Spleen (tissue), 7 donors: ENCODE measurements at regions not wholly inside any gene's neighbourhood (a gene's known extent, or its start where the extent isn't known, plus 50 kb on each side); places are given as distances from the start of the nearest gene placed in this dataset.

Experiments
- POLR2A ChIP-seq, 3 donors: fragments of 450-650 bp; IDR thresholded peaks; one replicate each; pipeline ENCODE4 v1.5.1; 2017; ENCODE audit warnings: antibody characterized with exemption in 3 of 3, mild to moderate bottlenecking in 1 of 3
- TF ChIP-seq, protein P1 (sequence below), 11 experiments: fragments of 200-600 bp in 7 of 11; fragments of 450-650 bp in 4 of 11; sonication (generic) in 4 of 11; IDR thresholded peaks in 8 of 11; conservative IDR thresholded peaks in 3 of 11; 1 replicate in 7 of 11; 2 replicates in 4 of 11; pipeline versions ENCODE4 v1.4.0 to v1.8.0; 2016 to 2021; ENCODE audit warnings: antibody characterized with exemption in 11 of 11, inconsistent platforms in 4 of 11, mild to moderate bottlenecking in 1 of 11
- donor health status: DM: no; HTN: no; CAD: no; lungs with moderate emphysema.
- donor health status: DM: no; HTN: no; CAD: no.
- donor health status: DM: no; HTN: no; CAD: no.

DNA sequence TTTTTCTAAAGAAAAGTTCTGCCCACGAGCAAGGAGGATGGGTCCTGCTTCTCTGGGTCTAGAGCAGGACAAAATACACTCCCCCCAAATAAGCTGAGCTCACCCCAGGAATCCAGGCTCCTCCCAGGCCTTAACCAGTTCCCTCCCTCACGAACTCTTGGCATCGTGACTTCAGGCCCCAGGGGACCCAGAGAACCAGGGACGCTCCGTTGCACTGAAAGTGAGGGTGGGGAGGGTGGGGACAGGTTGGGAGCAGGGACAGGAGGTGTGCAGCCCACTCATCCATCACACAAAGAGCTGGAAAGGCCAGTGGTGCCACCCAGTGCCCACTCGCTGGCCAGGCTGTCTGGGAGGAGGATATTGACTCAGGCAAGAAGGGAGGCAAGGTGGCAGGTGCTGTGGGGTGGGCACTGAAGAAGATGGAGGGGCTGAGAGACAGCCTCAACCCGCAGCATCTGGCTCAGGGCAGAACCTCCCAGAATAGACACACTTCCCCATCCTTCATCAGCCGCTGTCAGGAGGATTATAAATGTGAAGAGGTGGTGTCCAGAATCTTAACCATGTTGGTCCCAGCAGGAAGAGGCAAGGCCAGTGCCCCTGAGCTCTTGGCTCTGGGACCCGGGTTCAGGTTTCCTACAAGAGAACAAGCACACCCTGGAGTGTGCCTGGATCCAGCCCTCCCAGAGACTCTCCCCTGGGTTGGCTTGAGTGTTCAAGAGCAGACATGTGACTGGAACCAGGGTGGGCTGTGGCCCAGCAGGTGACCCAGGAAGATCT, 67.9 kb upstream of the RPL38 start:
- TF ChIP-seq POLR2A (IDR thresholded peaks at IDR 0.05): no peak
- TF ChIP-seq, protein P1, sequence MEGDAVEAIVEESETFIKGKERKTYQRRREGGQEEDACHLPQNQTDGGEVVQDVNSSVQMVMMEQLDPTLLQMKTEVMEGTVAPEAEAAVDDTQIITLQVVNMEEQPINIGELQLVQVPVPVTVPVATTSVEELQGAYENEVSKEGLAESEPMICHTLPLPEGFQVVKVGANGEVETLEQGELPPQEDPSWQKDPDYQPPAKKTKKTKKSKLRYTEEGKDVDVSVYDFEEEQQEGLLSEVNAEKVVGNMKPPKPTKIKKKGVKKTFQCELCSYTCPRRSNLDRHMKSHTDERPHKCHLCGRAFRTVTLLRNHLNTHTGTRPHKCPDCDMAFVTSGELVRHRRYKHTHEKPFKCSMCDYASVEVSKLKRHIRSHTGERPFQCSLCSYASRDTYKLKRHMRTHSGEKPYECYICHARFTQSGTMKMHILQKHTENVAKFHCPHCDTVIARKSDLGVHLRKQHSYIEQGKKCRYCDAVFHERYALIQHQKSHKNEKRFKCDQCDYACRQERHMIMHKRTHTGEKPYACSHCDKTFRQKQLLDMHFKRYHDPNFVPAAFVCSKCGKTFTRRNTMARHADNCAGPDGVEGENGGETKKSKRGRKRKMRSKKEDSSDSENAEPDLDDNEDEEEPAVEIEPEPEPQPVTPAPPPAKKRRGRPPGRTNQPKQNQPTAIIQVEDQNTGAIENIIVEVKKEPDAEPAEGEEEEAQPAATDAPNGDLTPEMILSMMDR (IDR thresholded peaks at IDR 0.05 in 8 of 11, conservative IDR thresholded peaks at IDR 0.05 in 3 of 11): no peak
